HS-5 (cell line): ENCODE measurements at regions not wholly inside any gene's neighbourhood (a gene's known extent, or its start where the extent isn't known, plus 50 kb on each side); places are given as distances from the start of the nearest gene placed in this dataset.
A peak's percentile ranks its signal among the peaks of the same experiment; 100 is the strongest.

Experiments used
- DNase-seq: peaks from one replicate; pipeline ENCODE4 v3.0.0-alpha.2; 2012; ENCODE audit warnings: low read depth

- peak; percentile 75 for DNase-seq
Observed at GRCh38 chr18:40877096-40877495, 1077.9 kb upstream of the PIK3C3 start.

GRCh38 chr18:40875101-40875615 is 1079.9 kb upstream of the PIK3C3 start:
- no peak for DNase-seq

GRCh38 chr18:40874233-40874632 is 1080.8 kb upstream of the PIK3C3 start:
- DNase-seq, result no peak

GRCh38 chr18:40868110-40868858 is 1086.8 kb upstream of the PIK3C3 start:
- peak; percentile 80 for DNase-seq

- DNase-seq, result peak; percentile 53
Observed at GRCh38 chr18:40867459-40867858, 1087.6 kb upstream of the PIK3C3 start.

- DNase-seq, result no peak
Observed at GRCh38 chr18:40866968-40867367, 1088.1 kb upstream of the PIK3C3 start.

- no peak for DNase-seq
Observed at GRCh38 chr18:40866013-40866645, 1088.9 kb upstream of the PIK3C3 start.

GRCh38 chr18:40864846-40865245 is 1090.2 kb upstream of the PIK3C3 start:
- DNase-seq, result no peak

- DNase-seq, result no peak
Observed at GRCh38 chr18:40863801-40864200, 1091.2 kb upstream of the PIK3C3 start.

- DNase-seq, result no peak
Observed at GRCh38 chr18:40860189-40860588, 1094.8 kb upstream of the PIK3C3 start.

GRCh38 chr18:40855661-40856060 is 1099.4 kb upstream of the PIK3C3 start:
- no peak for DNase-seq

GRCh38 chr18:40852406-40852805 is 1102.6 kb upstream of the PIK3C3 start:
- DNase-seq, result no peak

GRCh38 chr18:40851014-40851429 is 1104.0 kb upstream of the PIK3C3 start:
- no peak for DNase-seq

GRCh38 chr18:40849886-40850285 is 1105.1 kb upstream of the PIK3C3 start:
- DNase-seq, result no peak

- DNase-seq, result peak; percentile 24
Observed at GRCh38 chr18:40841467-40841866, 1113.6 kb upstream of the PIK3C3 start.

- no peak for DNase-seq
Observed at GRCh38 chr18:40841063-40841462, 1114.0 kb upstream of the PIK3C3 start.

- no peak for DNase-seq
Observed at GRCh38 chr18:40832362-40832761, 1122.7 kb upstream of the PIK3C3 start.

- no peak for DNase-seq
Observed at GRCh38 chr18:40824291-40824690, 1130.7 kb upstream of the PIK3C3 start.

GRCh38 chr18:40821596-40822243 is 1133.3 kb upstream of the PIK3C3 start:
- no peak for DNase-seq

GRCh38 chr18:40812981-40813515 is 1142.0 kb upstream of the PIK3C3 start:
- no peak for DNase-seq

GRCh38 chr18:40810372-40810771 is 1144.7 kb upstream of the PIK3C3 start:
- peak; percentile 35 for DNase-seq

GRCh38 chr18:40789286-40789685 is 1165.7 kb upstream of the PIK3C3 start:
- no peak for DNase-seq
